Esophagus squamous epithelium (tissue), 4 donors: ENCODE measurements at regions not wholly inside any gene's neighbourhood (a gene's known extent, or its start where the extent isn't known, plus 50 kb on each side); places are given as distances from the start of the nearest gene placed in this dataset.

Experiments used
- POLR2A ChIP-seq, 4 donors: fragments of 450-650 bp; IDR thresholded peaks; one replicate each; pipeline ENCODE4 v1.6.1; 2017; ENCODE audit warnings: antibody characterized with exemption in 4 of 4, mild to moderate bottlenecking in 4 of 4, moderate library complexity in 3 of 4
- TF ChIP-seq, protein P1 (sequence below), 6 experiments: fragments of 450-650 bp in 4 of 6; fragments of 200-600 bp in 2 of 6; sonication (generic) in 2 of 6; IDR thresholded peaks; one replicate each; pipeline ENCODE4 v1.5.1; 2016 to 2019; ENCODE audit warnings: antibody characterized with exemption in 6 of 6, mild to moderate bottlenecking in 4 of 6, moderate library complexity in 4 of 6

- no peak for TF ChIP-seq POLR2A (IDR thresholded peaks at IDR 0.05)
- TF ChIP-seq, protein P1, sequence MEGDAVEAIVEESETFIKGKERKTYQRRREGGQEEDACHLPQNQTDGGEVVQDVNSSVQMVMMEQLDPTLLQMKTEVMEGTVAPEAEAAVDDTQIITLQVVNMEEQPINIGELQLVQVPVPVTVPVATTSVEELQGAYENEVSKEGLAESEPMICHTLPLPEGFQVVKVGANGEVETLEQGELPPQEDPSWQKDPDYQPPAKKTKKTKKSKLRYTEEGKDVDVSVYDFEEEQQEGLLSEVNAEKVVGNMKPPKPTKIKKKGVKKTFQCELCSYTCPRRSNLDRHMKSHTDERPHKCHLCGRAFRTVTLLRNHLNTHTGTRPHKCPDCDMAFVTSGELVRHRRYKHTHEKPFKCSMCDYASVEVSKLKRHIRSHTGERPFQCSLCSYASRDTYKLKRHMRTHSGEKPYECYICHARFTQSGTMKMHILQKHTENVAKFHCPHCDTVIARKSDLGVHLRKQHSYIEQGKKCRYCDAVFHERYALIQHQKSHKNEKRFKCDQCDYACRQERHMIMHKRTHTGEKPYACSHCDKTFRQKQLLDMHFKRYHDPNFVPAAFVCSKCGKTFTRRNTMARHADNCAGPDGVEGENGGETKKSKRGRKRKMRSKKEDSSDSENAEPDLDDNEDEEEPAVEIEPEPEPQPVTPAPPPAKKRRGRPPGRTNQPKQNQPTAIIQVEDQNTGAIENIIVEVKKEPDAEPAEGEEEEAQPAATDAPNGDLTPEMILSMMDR (IDR thresholded peaks at IDR 0.05) = no peak
Observed at GRCh38 chr4:174134361-174134760, 149.1 kb downstream of the FBXO8 start.
